NB4 (cell line): ENCODE measurements at regions not wholly inside any gene's neighbourhood (a gene's known extent, or its start where the extent isn't known, plus 50 kb on each side); places are given as distances from the start of the nearest gene placed in this dataset.

Experiments
- MYC ChIP-seq: IDR thresholded peaks from 2 replicates; pipeline ENCODE4 v1.6.1; 2011; ENCODE audit warnings: low read depth, low read length
- POLR2A ChIP-seq: IDR thresholded peaks from 2 replicates; pipeline ENCODE4 v1.6.1; 2011; ENCODE audit warnings: mild to moderate bottlenecking; ENCODE audit not compliant: insufficient read length; ENCODE audit errors: extremely low read depth
- TF ChIP-seq, protein P1 (sequence below): IDR thresholded peaks from one replicate; pipeline ENCODE4 v1.5.1; 2012; ENCODE audit warnings: low read depth, low read length
- TF ChIP-seq, protein P2 (sequence below): IDR thresholded peaks from 2 replicates; pipeline ENCODE4 v1.6.1; 2011; ENCODE audit warnings: low read depth, low read length

DNA sequence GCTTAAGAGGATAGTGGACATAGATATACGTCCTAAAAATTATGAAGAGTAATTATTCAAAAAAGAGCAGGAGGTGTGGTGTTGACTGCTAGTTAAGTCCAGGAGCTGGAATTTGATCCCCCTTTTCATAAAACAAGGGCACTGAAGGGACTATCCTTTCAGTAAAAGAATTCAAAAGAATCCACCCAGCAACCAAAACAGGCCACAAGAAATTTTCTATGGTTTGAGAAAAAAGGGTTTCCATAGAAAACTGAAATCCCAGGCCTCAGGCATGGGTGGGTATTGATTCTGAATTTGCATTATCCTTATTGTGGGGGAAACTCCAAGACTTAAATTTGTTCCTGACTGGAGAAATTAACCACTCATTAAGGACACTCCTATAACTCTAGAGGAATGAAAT is 269.0 kb upstream of the MPDZ start:
- TF ChIP-seq POLR2A: no peak
- TF ChIP-seq, protein P1, sequence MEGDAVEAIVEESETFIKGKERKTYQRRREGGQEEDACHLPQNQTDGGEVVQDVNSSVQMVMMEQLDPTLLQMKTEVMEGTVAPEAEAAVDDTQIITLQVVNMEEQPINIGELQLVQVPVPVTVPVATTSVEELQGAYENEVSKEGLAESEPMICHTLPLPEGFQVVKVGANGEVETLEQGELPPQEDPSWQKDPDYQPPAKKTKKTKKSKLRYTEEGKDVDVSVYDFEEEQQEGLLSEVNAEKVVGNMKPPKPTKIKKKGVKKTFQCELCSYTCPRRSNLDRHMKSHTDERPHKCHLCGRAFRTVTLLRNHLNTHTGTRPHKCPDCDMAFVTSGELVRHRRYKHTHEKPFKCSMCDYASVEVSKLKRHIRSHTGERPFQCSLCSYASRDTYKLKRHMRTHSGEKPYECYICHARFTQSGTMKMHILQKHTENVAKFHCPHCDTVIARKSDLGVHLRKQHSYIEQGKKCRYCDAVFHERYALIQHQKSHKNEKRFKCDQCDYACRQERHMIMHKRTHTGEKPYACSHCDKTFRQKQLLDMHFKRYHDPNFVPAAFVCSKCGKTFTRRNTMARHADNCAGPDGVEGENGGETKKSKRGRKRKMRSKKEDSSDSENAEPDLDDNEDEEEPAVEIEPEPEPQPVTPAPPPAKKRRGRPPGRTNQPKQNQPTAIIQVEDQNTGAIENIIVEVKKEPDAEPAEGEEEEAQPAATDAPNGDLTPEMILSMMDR: no peak
- TF ChIP-seq, protein P2, sequence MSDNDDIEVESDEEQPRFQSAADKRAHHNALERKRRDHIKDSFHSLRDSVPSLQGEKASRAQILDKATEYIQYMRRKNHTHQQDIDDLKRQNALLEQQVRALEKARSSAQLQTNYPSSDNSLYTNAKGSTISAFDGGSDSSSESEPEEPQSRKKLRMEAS: no peak
- TF ChIP-seq MYC: no peak
